CD4-positive, alpha-beta T cell treated with Interleukin-6 at 100 ng/mL for 8 hours (primary cell): ENCODE measurements at regions not wholly inside any gene's neighbourhood (a gene's known extent, or its start where the extent isn't known, plus 50 kb on each side); places are given as distances from the start of the nearest gene placed in this dataset.
"Not testable (repeated sequence)": the region's sequence is repeated elsewhere in the genome, so short reads cannot be mapped to it uniquely, and the experiment has no call there.

Source experiments
- DNase-seq: peaks from one replicate; pipeline ENCODE4 v3.0.0-alpha.2; 2020; ENCODE audit warnings: mixed read lengths, low spot score

GRCh38 chr4:15293711-15294110, 134.1 kb upstream of the C1QTNF7 start:
- no peak for DNase-seq

GRCh38 chr4:15294202-15294601, 133.6 kb upstream of the C1QTNF7 start:
- no peak for DNase-seq

- no peak for DNase-seq
Measured at GRCh38 chr4:15294832-15295231, 133.0 kb upstream of the C1QTNF7 start.

- DNase-seq, result no peak
Measured at GRCh38 chr4:15295421-15296162, 132.2 kb upstream of the C1QTNF7 start.

GRCh38 chr4:15297344-15297743, 130.5 kb upstream of the C1QTNF7 start:
- no peak for DNase-seq

GRCh38 chr4:15299627-15300026, 128.2 kb upstream of the C1QTNF7 start:
- no peak for DNase-seq

- DNase-seq, result no peak
Measured at GRCh38 chr4:15303052-15303641, 124.7 kb upstream of the C1QTNF7 start.

- DNase-seq, result no peak
Measured at GRCh38 chr4:15314974-15315373, 112.9 kb upstream of the C1QTNF7 start.

GRCh38 chr4:15317246-15317645, 110.6 kb upstream of the C1QTNF7 start:
- no peak for DNase-seq

- no peak for DNase-seq
Measured at GRCh38 chr4:15318621-15319348, 109.0 kb upstream of the C1QTNF7 start.

- no peak for DNase-seq
Measured at GRCh38 chr4:15320121-15320678, 107.6 kb upstream of the C1QTNF7 start.

GRCh38 chr4:15322006-15322405, 105.8 kb upstream of the C1QTNF7 start:
- no peak for DNase-seq

- no peak for DNase-seq
Measured at GRCh38 chr4:15325987-15326386, 101.8 kb upstream of the C1QTNF7 start.

GRCh38 chr4:15327311-15328298, 100.2 kb upstream of the C1QTNF7 start:
- DNase-seq, result no peak

- DNase-seq, result no peak
Measured at GRCh38 chr4:15331930-15332329, 95.9 kb upstream of the C1QTNF7 start.

- no peak for DNase-seq
Measured at GRCh38 chr4:15332377-15332776, 95.5 kb upstream of the C1QTNF7 start.

- no peak for DNase-seq
Measured at GRCh38 chr4:15333692-15334633, 93.9 kb upstream of the C1QTNF7 start.

GRCh38 chr4:15336410-15337167, 91.2 kb upstream of the C1QTNF7 start:
- DNase-seq, result no peak

GRCh38 chr4:15337168-15337657, 90.6 kb upstream of the C1QTNF7 start:
- not testable (repeated sequence) for DNase-seq

GRCh38 chr4:15339737-15340136, 88.1 kb upstream of the C1QTNF7 start:
- no peak for DNase-seq
